GM23338 (cell line): ENCODE measurements at regions not wholly inside any gene's neighbourhood (a gene's known extent, or its start where the extent isn't known, plus 50 kb on each side); places are given as distances from the start of the nearest gene placed in this dataset.
A peak's percentile ranks its signal among the peaks of the same experiment; 100 is the strongest.

Experiments
- ATAC-seq: fragments of 200-7000 bp; cut with Tn5 transposase; 3 replicates; pipeline ENCODE4 v1.9.1; 2020
- DNase-seq: peaks from one replicate; pipeline ENCODE4 v3.0.0-alpha.2; 2015; ENCODE audit warnings: low spot score
- H2AFZ ChIP-seq: fragments of 200-600 bp; sonication (generic); 2 replicates; pipeline ENCODE4 v1.8.0; 2016; ENCODE audit warnings: antibody characterized with exemption, mild to moderate bottlenecking, moderate library complexity
- H3F3A ChIP-seq: fragments of 200-600 bp; sonication (generic); replicated peaks from 2 replicates; pipeline ENCODE4 v1.8.0; 2017; ENCODE audit warnings: antibody characterized with exemption, mixed run types, low read depth
- H3K27ac ChIP-seq: fragments of 200-600 bp; sonication (generic); 2 replicates; pipeline ENCODE4 v1.6.1; 2016; ENCODE audit warnings: low read depth
- H3K27me3 ChIP-seq: fragments of 200-600 bp; sonication (generic); 2 replicates; pipeline ENCODE4 v1.8.0; 2016; ENCODE audit warnings: mild to moderate bottlenecking, mixed run types, moderate library complexity; ENCODE audit not compliant: insufficient read depth
- H3K36me3 ChIP-seq: fragments of 200-600 bp; sonication (generic); 2 replicates; pipeline ENCODE4 v1.8.0; 2016; ENCODE audit warnings: mild to moderate bottlenecking; ENCODE audit not compliant: insufficient read depth
- H3K4me1 ChIP-seq: fragments of 200-600 bp; sonication (generic); 2 replicates; pipeline ENCODE4 v1.8.0; 2016; ENCODE audit warnings: mild to moderate bottlenecking, moderate library complexity; ENCODE audit not compliant: insufficient read depth
- H3K4me2 ChIP-seq: fragments of 200-600 bp; sonication (generic); 2 replicates; pipeline ENCODE4 v1.7.1; 2017; ENCODE audit warnings: mixed run types
- H3K4me3 ChIP-seq: fragments of 200-600 bp; sonication (generic); 2 replicates; pipeline ENCODE4 v1.6.1; 2016; ENCODE audit warnings: mixed run types
- H3K79me2 ChIP-seq: fragments of 200-600 bp; sonication (generic); replicated peaks from 2 replicates; pipeline ENCODE4 v1.8.0; 2017; ENCODE audit warnings: mild to moderate bottlenecking; ENCODE audit not compliant: insufficient read depth
- H3K9me2 ChIP-seq: fragments of 200-600 bp; sonication (generic); 2 replicates; pipeline ENCODE4 v1.8.0; 2017; ENCODE audit not compliant: insufficient read depth
- H4K20me1 ChIP-seq: fragments of 200-600 bp; sonication (generic); replicated peaks from 2 replicates; pipeline ENCODE4 v1.8.0; 2017; ENCODE audit warnings: mild to moderate bottlenecking; ENCODE audit not compliant: insufficient read depth
- H3K27ac Mint-ChIP-seq: 2 replicates; pipeline ENCODE4 v1.8.0; 2020; ENCODE audit warnings: inconsistent platforms, mild to moderate bottlenecking, moderate library complexity, mixed read lengths
- H3K27me3 Mint-ChIP-seq: 3 replicates; pipeline ENCODE4 v1.8.0; 2022; ENCODE audit warnings: low read depth, mild to moderate bottlenecking, moderate library complexity, mixed read lengths, inconsistent platforms; ENCODE audit not compliant: insufficient read depth, poor library complexity
- H3K36me3 Mint-ChIP-seq: 3 replicates; pipeline ENCODE4 v1.8.0; 2021; ENCODE audit warnings: low read depth, mild to moderate bottlenecking, inconsistent platforms, moderate library complexity, mixed read lengths
- H3K4me1 Mint-ChIP-seq: 3 replicates; pipeline ENCODE4 v1.8.0; 2020; ENCODE audit warnings: mild to moderate bottlenecking, inconsistent platforms, mixed read lengths
- H3K4me3 Mint-ChIP-seq: 3 replicates; pipeline ENCODE4 v1.8.0; 2021; ENCODE audit warnings: moderate library complexity, mild to moderate bottlenecking, inconsistent platforms, mixed read lengths
- H3K9me3 Mint-ChIP-seq: 3 replicates; pipeline ENCODE4 v1.8.0; 2020; ENCODE audit warnings: moderate library complexity, mild to moderate bottlenecking, inconsistent platforms, mixed read lengths
- CREB1 ChIP-seq: fragments of 250-450 bp; sonication (Bioruptor Pico); IDR thresholded peaks from 2 replicates; pipeline ENCODE4 v1.5.0; 2020; ENCODE audit warnings: low read depth, mild to moderate bottlenecking, moderate library complexity
- CTCF ChIP-seq, 2 experiments: fragments of 200-600 bp in 1 of 2; sonication (generic) in 1 of 2; conservative IDR thresholded peaks; 2 replicates each; pipeline versions ENCODE4 v1.5.1 to v1.6.1; 2016 to 2017; ENCODE audit warnings: antibody characterized with exemption in 2 of 2, low read depth in 2 of 2, mild to moderate bottlenecking in 2 of 2, moderate library complexity in 1 of 2
- EZH2 ChIP-seq: fragments of 200-600 bp; sonication (generic); IDR thresholded peaks from one replicate; pipeline ENCODE4 v1.8.0; 2017; ENCODE audit warnings: antibody characterized with exemption, mild to moderate bottlenecking, low read depth; ENCODE audit not compliant: unreplicated experiment
- NANOG ChIP-seq: IDR thresholded peaks from 2 replicates; pipeline ENCODE4 v1.6.1; 2016; ENCODE audit warnings: antibody characterized with exemption, borderline replicate concordance
- POLR2AphosphoS5 ChIP-seq: IDR thresholded peaks from 2 replicates; pipeline ENCODE4 v1.6.1; 2016; ENCODE audit warnings: antibody characterized with exemption, low read depth
- STAT1 ChIP-seq: IDR thresholded peaks from one replicate; pipeline ENCODE4 v1.6.1; 2016; ENCODE audit warnings: antibody characterized with exemption; ENCODE audit not compliant: unreplicated experiment
- ZNF331 ChIP-seq: fragments of 250-450 bp; sonication (Bioruptor Pico); IDR thresholded peaks from 2 replicates; pipeline ENCODE4 v1.5.0; 2020; ENCODE audit warnings: low read depth, mild to moderate bottlenecking, moderate library complexity
- TF ChIP-seq, protein P1 (sequence below): IDR thresholded peaks from one replicate; pipeline ENCODE4 v1.6.1; 2018; ENCODE audit warnings: antibody characterized with exemption; ENCODE audit not compliant: unreplicated experiment
- TF ChIP-seq, protein P2 (sequence below): IDR thresholded peaks from 2 replicates; pipeline ENCODE4 v1.6.1; 2016; ENCODE audit warnings: antibody characterized with exemption

- TF ChIP-seq CREB1 (CRISPR knock-in tag): no peak
- TF ChIP-seq, protein P1, sequence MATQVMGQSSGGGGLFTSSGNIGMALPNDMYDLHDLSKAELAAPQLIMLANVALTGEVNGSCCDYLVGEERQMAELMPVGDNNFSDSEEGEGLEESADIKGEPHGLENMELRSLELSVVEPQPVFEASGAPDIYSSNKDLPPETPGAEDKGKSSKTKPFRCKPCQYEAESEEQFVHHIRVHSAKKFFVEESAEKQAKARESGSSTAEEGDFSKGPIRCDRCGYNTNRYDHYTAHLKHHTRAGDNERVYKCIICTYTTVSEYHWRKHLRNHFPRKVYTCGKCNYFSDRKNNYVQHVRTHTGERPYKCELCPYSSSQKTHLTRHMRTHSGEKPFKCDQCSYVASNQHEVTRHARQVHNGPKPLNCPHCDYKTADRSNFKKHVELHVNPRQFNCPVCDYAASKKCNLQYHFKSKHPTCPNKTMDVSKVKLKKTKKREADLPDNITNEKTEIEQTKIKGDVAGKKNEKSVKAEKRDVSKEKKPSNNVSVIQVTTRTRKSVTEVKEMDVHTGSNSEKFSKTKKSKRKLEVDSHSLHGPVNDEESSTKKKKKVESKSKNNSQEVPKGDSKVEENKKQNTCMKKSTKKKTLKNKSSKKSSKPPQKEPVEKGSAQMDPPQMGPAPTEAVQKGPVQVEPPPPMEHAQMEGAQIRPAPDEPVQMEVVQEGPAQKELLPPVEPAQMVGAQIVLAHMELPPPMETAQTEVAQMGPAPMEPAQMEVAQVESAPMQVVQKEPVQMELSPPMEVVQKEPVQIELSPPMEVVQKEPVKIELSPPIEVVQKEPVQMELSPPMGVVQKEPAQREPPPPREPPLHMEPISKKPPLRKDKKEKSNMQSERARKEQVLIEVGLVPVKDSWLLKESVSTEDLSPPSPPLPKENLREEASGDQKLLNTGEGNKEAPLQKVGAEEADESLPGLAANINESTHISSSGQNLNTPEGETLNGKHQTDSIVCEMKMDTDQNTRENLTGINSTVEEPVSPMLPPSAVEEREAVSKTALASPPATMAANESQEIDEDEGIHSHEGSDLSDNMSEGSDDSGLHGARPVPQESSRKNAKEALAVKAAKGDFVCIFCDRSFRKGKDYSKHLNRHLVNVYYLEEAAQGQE: no peak
- TF ChIP-seq, protein P2, sequence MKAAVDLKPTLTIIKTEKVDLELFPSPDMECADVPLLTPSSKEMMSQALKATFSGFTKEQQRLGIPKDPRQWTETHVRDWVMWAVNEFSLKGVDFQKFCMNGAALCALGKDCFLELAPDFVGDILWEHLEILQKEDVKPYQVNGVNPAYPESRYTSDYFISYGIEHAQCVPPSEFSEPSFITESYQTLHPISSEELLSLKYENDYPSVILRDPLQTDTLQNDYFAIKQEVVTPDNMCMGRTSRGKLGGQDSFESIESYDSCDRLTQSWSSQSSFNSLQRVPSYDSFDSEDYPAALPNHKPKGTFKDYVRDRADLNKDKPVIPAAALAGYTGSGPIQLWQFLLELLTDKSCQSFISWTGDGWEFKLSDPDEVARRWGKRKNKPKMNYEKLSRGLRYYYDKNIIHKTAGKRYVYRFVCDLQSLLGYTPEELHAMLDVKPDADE: no peak
- TF ChIP-seq ZNF331 (CRISPR knock-in tag): no peak
- TF ChIP-seq STAT1: no peak
- TF ChIP-seq NANOG: no peak
- TF ChIP-seq POLR2AphosphoS5: no peak
- no peak for TF ChIP-seq EZH2
Observed at GRCh38 chr9:88747768-88748167, 212.8 kb downstream of the NXNL2 start (continued).

DNA sequence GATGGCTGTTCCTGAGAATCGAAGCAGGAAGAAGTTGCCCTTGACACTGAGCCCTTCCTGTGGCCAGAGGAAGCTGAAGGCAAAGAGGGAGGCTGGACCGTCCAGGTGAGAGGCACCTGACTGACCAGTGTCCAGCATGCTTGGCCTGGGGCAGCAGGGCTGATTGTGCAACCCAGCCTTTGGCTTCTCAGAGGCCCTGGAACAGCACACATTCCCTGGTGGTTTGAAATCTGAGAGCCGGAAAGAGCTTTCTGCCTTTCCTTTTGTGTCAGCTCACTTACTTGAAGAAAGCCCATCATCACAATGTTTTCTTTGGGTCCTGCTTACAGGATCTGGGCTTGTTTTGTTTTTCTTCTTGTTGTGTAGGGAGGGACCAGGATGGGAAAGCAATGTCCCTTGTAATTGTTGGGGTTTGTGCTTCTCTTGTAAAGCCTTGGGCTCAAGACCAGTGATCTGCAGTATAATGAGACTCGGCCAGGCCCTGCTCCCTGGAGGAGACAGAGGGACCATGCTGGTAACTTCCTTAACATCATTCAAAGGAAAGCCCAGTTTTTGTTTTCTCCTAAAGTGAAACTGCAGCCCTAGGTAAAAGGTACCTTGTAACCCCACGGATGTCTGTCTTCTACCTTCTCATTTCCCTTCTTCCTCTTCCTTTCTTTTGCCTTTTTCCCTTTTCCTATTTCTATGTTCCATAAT lies 213.7 kb downstream of the NXNL2 start:
- peaks cover 19% of the 10 kb centered on the region for H3K4me1 ChIP-seq
- H3K4me3 Mint-ChIP-seq: no peak overlapping the region
- no peaks in the 10 kb centered on the region for H3K79me2 ChIP-seq
- DNase-seq (no peak), ATAC-seq (no peak)
- 0 out of 2 replicates have a peak, but pooled peaks cover 9% of the 10 kb centered on the region for H3K9me2 ChIP-seq
- peaks cover 13% of the 10 kb centered on the region; the same call in 2 of the 3 replicates for H3K9me3 Mint-ChIP-seq
- H3K4me2 ChIP-seq: no peak overlapping the region
- no peaks in the 10 kb centered on the region for H3K36me3 Mint-ChIP-seq
- no peak overlapping the region for H3K27ac ChIP-seq
- no peak overlapping the region for H3K4me3 ChIP-seq
- no peak overlapping the region for H3K27ac Mint-ChIP-seq
- peak overlapping the region; percentile 83 for H2AFZ ChIP-seq
- H3K4me1 Mint-ChIP-seq: peaks cover 29% of the 10 kb centered on the region
- no peaks in the 10 kb centered on the region for H3K27me3 ChIP-seq
- H3K27me3 Mint-ChIP-seq: peaks cover 7% of the 10 kb centered on the region
- TF ChIP-seq ZNF331 (CRISPR knock-in tag) (no peak), CTCF (conservative IDR thresholded peaks at IDR 0.05; ENCODE audit: low read depth in 2 of 2) (no peak), CREB1 (CRISPR knock-in tag) (no peak)
- TF ChIP-seq, protein P1: no peak
- TF ChIP-seq, protein P2: no peak
- H4K20me1 ChIP-seq: no peaks in the 10 kb centered on the region
- no peaks in the 10 kb centered on the region for H3F3A ChIP-seq
- no peaks in the 10 kb centered on the region for H3K36me3 ChIP-seq
